HepG2 (cell line): ENCODE measurements at regions not wholly inside any gene's neighbourhood (a gene's known extent, or its start where the extent isn't known, plus 50 kb on each side); places are given as distances from the start of the nearest gene placed in this dataset.

Experiments used
- ATAC-seq: fragments of 200-7000 bp; cut with Tn5 transposase; 3 replicates; pipeline ENCODE4 v1.9.1; 2020; ENCODE audit warnings: mild to moderate bottlenecking, moderate library complexity
- BruUV-seq: library from RNA; stranded (reverse); fragments of 400-500 nt; replicated peaks from 2 replicates; lab custom pipeline; 2021; lab: Mats Ljungman, UMichigan
- CTCF ChIA-PET: fragments of 300-600 bp; formaldehyde crosslinking; extraction: SDS; loops from one replicate; lab custom pipeline; 2021; ENCODE audit warnings: low total read pairs, inconsistent platforms, low intra/inter-chr PET ratio; lab: Yijun Ruan, JAX
- POLR2A ChIA-PET: fragments of 350-600 bp; sonication (Branson Sonifier 250); formaldehyde crosslinking; loops from one replicate; lab custom pipeline; 2020; ENCODE audit warnings: antibody characterized with exemption, inconsistent platforms; lab: Yijun Ruan, JAX
- DNase-seq: peaks from one replicate; pipeline ENCODE4 v3.0.0-alpha.2; 2015; ENCODE audit warnings: low spot score
- FAIRE-seq: peaks from 3 replicates; lab custom pipeline; 2011; peaks lifted over from hg19 to GRCh38; lab: Jason Lieb, UNC
- H2AFZ ChIP-seq: one replicate; pipeline ENCODE4 v1.6.1; 2011; ENCODE audit warnings: low read length, inconsistent platforms
- H3K27ac ChIP-seq: fragments of 300-600 bp; 3 replicates; pipeline ENCODE4 v1.8.0; 2011; ENCODE audit warnings: mixed run types, mild to moderate bottlenecking, mixed read lengths, low read length, inconsistent platforms; ENCODE audit not compliant: insufficient read depth; ENCODE audit errors: extremely low read length
- H3K27me3 ChIP-seq, 2 experiments: fragments of 200-600 bp in 1 of 2; 2 replicates in 1 of 2; 3 replicates in 1 of 2; pipeline versions ENCODE4 v1.6.0 to v1.8.0; 2011; ENCODE audit warnings: low read length in 2 of 2, mild to moderate bottlenecking in 2 of 2, moderate library complexity in 2 of 2, inconsistent platforms in 1 of 2; ENCODE audit not compliant: insufficient read depth in 2 of 2, control insufficient read depth in 1 of 2
- H3K36me3 ChIP-seq, 2 experiments: fragments of 200-600 bp in 1 of 2; replicated peaks in 1 of 2; 2 replicates in 1 of 2; 3 replicates in 1 of 2; pipeline versions ENCODE4 v1.5.1 to v1.8.0; 2011; ENCODE audit warnings: low read length in 2 of 2, inconsistent platforms in 1 of 2; ENCODE audit not compliant: insufficient read depth in 2 of 2, control insufficient read depth in 1 of 2
- H3K4me1 ChIP-seq: 2 replicates; pipeline ENCODE4 v1.5.1; 2012; ENCODE audit warnings: low read length, inconsistent platforms; ENCODE audit not compliant: insufficient read depth
- H3K4me2 ChIP-seq: 2 replicates; pipeline ENCODE4 v1.6.0; 2011; ENCODE audit warnings: low read depth, low read length, inconsistent platforms
- H3K4me3 ChIP-seq, 3 experiments: fragments of 200-600 bp in 1 of 3; sonication (generic), shearing (Covaris generic) in 1 of 3; replicated peaks in 1 of 3; 2 replicates each; pipeline ENCODE4 v1.5.1; 2011 to 2016; ENCODE audit warnings: low read length in 3 of 3, inconsistent platforms in 2 of 3, low read depth in 2 of 3, mild to moderate bottlenecking in 2 of 3, control low read depth in 1 of 3, mixed read lengths in 1 of 3; ENCODE audit not compliant: insufficient read depth in 1 of 3
- H3K79me2 ChIP-seq: one replicate; pipeline ENCODE4 v1.6.1; 2011; ENCODE audit warnings: low read length, inconsistent platforms; ENCODE audit not compliant: insufficient read depth
- H3K9ac ChIP-seq: 2 replicates; pipeline ENCODE4 v1.6.0; 2011; ENCODE audit warnings: mild to moderate bottlenecking, low read depth, low read length, inconsistent platforms; ENCODE audit not compliant: insufficient read depth
- H3K9me3 ChIP-seq: 2 replicates; pipeline ENCODE4 v1.5.1; 2012; ENCODE audit warnings: mild to moderate bottlenecking, low read length
- H4K20me1 ChIP-seq: 2 replicates; pipeline ENCODE4 v1.6.0; 2011; ENCODE audit warnings: inconsistent platforms, mild to moderate bottlenecking, low read length, moderate library complexity; ENCODE audit not compliant: insufficient read depth
- ELF1 ChIP-seq: sonication (generic); formaldehyde crosslinking; IDR thresholded peaks from 2 replicates; pipeline ENCODE4 v1.4.0; 2020; ENCODE audit warnings: missing genetic modification reagents
- JDP2 ChIP-seq: sonication (generic); formaldehyde crosslinking; IDR thresholded peaks from 2 replicates; pipeline ENCODE4 v1.8.1; 2022; ENCODE audit warnings: missing genetic modification reagents, borderline replicate concordance
- MAZ ChIP-seq, 2 experiments: sonication (generic) in 1 of 2; formaldehyde crosslinking in 1 of 2; IDR thresholded peaks; 2 replicates each; pipeline versions ENCODE4 v1.5.0 to v1.6.1; 2012 to 2020; ENCODE audit warnings: low read depth in 2 of 2, mild to moderate bottlenecking in 2 of 2, borderline replicate concordance in 1 of 2, improper control_type of control experiment in 1 of 2, low read length in 1 of 2, missing genetic modification reagents in 1 of 2, moderate library complexity in 1 of 2
- SETDB1 ChIP-seq: sonication (generic); formaldehyde crosslinking; IDR thresholded peaks from 2 replicates; pipeline ENCODE4 v1.5.1; 2020; ENCODE audit warnings: missing genetic modification reagents, mild to moderate bottlenecking, borderline replicate concordance
- SRSF4 ChIP-seq: fragments of 200-400 bp; formaldehyde crosslinking; IDR thresholded peaks from one replicate; pipeline ENCODE4 v1.6.1; 2018; ENCODE audit warnings: mild to moderate bottlenecking, low read depth, low read length, moderate library complexity; ENCODE audit not compliant: poor library complexity, severe bottlenecking
- TERF1 ChIP-seq: sonication (generic); formaldehyde crosslinking; IDR thresholded peaks from 2 replicates; pipeline ENCODE4 v1.8.0; 2022; ENCODE audit warnings: mild to moderate bottlenecking, missing genetic modification reagents, moderate library complexity
- ZC3H4 ChIP-seq: sonication (generic); formaldehyde crosslinking; IDR thresholded peaks from 2 replicates; pipeline ENCODE4 v1.4.0; 2020; ENCODE audit warnings: missing genetic modification reagents, borderline replicate concordance
- ZNF136 ChIP-seq: sonication (generic); formaldehyde crosslinking; IDR thresholded peaks from 2 replicates; pipeline ENCODE4 v1.8.1; 2022; ENCODE audit warnings: low read depth, mild to moderate bottlenecking, moderate library complexity, missing genetic modification reagents
- ZNF260 ChIP-seq: sonication (generic); formaldehyde crosslinking; IDR thresholded peaks from 2 replicates; pipeline ENCODE4 v1.4.0; 2020; ENCODE audit warnings: missing genetic modification reagents, low read depth, mild to moderate bottlenecking, borderline replicate concordance
- ZNF329 ChIP-seq: sonication (generic); formaldehyde crosslinking; IDR thresholded peaks from 2 replicates; pipeline ENCODE4 v1.9.0; 2021; ENCODE audit warnings: low read depth, mild to moderate bottlenecking, missing genetic modification reagents
- ZNF337 ChIP-seq: sonication (generic); formaldehyde crosslinking; IDR thresholded peaks from 2 replicates; pipeline ENCODE4 v1.5.1; 2020; ENCODE audit warnings: missing genetic modification reagents, low read depth, mild to moderate bottlenecking, borderline replicate concordance
- ZNF468 ChIP-seq: sonication (generic); formaldehyde crosslinking; IDR thresholded peaks from 2 replicates; pipeline ENCODE4 v1.8.0; 2022; ENCODE audit warnings: mild to moderate bottlenecking, moderate library complexity, missing genetic modification reagents
- WGBS: methylation state at CpG from one replicate; pipeline ENCODE4 v1.1.6; 2017; ENCODE audit warnings: low lambda C conversion rate; 5-methylcytosine and 5-hydroxymethylcytosine counted together
- in situ Hi-C: cut with HindIII; loops from 2 replicates; pipeline ENCODE4 v1.10.0; 2017; ENCODE audit warnings: low pct_unique_long_range_greater_than_20kb; ENCODE audit not compliant: extremely low pct_ligation_motif_present
- intact Hi-C: fragments of 100-400 bp; cut with micrococcal nuclease; formaldehyde crosslinking; loops from one replicate; pipeline ENCODE4 v1.10.0; 2022; ENCODE audit not compliant: unreplicated experiment
- TF ChIP-seq, protein P1 (sequence below): IDR thresholded peaks from 2 replicates; pipeline ENCODE4 v1.6.1; 2016
- TF ChIP-seq, protein P2 (sequence below): fragments of 450-650 bp; IDR thresholded peaks from 2 replicates; pipeline ENCODE4 v1.6.1; 2016

- H3K9ac ChIP-seq: no peak overlapping the region
- TF ChIP-seq ZC3H4 (CRISPR knock-in tag) (no peak), SETDB1 (no peak), ELF1 (CRISPR knock-in tag) (no peak)
- H3K4me1 ChIP-seq: no peaks in the 10 kb centered on the region
- 29% methylated on average over 1 of the region's 1 CpG for WGBS
- no peak overlapping the region for H2AFZ ChIP-seq
- H3K79me2 ChIP-seq: no peaks in the 10 kb centered on the region
- CTCF ChIA-PET: no interaction called here
- peaks cover 21% of the 10 kb centered on the region; the same call in 1 of the 2 replicates for H3K9me3 ChIP-seq
- intact Hi-C loops: loop anchor here (5.0 kb wide), 1 partner anchor 527 kb away; no protein-coding TSS in a partner anchor
- no peak overlapping the region for H3K4me2 ChIP-seq
- no peak overlapping the region for H3K27ac ChIP-seq
- no TSS peak for BruUV-seq
- in situ Hi-C loops: no loop called here
- no peaks in the 10 kb centered on the region for H3K36me3 ChIP-seq
- ATAC-seq: no peak
- FAIRE-seq: no peak
- DNase-seq: no peak
- POLR2A ChIA-PET: no interaction called here
- no peaks in the 10 kb centered on the region for H3K27me3 ChIP-seq
- no peaks in the 10 kb centered on the region for H4K20me1 ChIP-seq
- H3K4me3 ChIP-seq: no peak overlapping the region
Observed at GRCh38 chr2:83784947-83785346, 674.1 kb downstream of the SUCLG1 start.

DNA sequence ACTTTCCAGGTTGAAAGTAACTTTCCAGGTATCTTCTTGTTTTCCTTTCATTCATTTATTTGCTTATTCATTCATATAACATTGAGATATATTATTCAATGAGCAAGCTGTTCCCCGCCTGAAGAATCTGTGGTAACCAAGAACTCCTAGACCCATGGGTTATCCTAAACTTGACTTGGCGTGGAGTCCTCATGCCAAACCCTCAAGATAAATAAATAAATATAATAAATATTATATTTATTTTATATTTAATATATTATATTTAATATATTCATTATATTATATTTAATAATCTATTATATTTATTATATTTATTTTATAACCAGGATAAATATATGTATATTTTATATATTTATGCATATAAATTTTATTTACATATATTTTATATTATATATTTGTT, 674.8 kb downstream of the SUCLG1 start:
- Histone ChIP-seq H3K4me3 (no peak overlapping the region), H2AFZ (no peak overlapping the region), H3K9ac (no peak overlapping the region), H3K27me3 (no peaks in the 10 kb centered on the region), H3K4me2 (no peak overlapping the region), H4K20me1 (no peaks in the 10 kb centered on the region), H3K4me1 (no peaks in the 10 kb centered on the region), H3K27ac (no peak overlapping the region), H3K79me2 (no peaks in the 10 kb centered on the region), H3K9me3 (peaks cover 23% of the 10 kb centered on the region; the same call in 1 of the 2 replicates)
- in situ Hi-C loops: no loop called here
- ChIA-PET POLR2A (no interaction called here), CTCF (no interaction called here)
- 56% methylated on average over 2 of the region's 2 CpGs for WGBS
- intact Hi-C loops: loop anchor here (5.0 kb wide), 1 partner anchor 528 kb away; no protein-coding TSS in a partner anchor
- no TSS peak for BruUV-seq
- FAIRE-seq (no peak), ATAC-seq (no peak)
- TF ChIP-seq MAZ (IDR thresholded peaks at IDR 0.05; ENCODE audit: borderline replicate concordance, low read depth, low read length): no peak
- TF ChIP-seq MAZ (CRISPR knock-in tag; IDR thresholded peaks at IDR 0.05; ENCODE audit: low read depth): no peak
- no peak for TF ChIP-seq SRSF4
- no peak for TF ChIP-seq ZNF468 (CRISPR knock-in tag)
- TF ChIP-seq ZNF136 (CRISPR knock-in tag): no peak
- TF ChIP-seq JDP2 (CRISPR knock-in tag): no peak
- TF ChIP-seq ZNF329: no peak
- no peak for TF ChIP-seq ZNF337 (CRISPR knock-in tag)
- no peak for TF ChIP-seq TERF1 (CRISPR knock-in tag)
- TF ChIP-seq, protein P1, sequence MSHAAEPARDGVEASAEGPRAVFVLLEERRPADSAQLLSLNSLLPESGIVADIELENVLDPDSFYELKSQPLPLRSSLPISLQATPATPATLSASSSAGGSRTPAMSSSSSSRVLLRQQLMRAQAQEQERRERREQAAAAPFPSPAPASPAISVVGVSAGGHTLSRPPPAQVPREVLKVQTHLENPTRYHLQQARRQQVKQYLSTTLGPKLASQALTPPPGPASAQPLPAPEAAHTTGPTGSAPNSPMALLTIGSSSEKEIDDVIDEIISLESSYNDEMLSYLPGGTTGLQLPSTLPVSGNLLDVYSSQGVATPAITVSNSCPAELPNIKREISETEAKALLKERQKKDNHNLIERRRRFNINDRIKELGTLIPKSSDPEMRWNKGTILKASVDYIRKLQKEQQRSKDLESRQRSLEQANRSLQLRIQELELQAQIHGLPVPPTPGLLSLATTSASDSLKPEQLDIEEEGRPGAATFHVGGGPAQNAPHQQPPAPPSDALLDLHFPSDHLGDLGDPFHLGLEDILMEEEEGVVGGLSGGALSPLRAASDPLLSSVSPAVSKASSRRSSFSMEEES (CRISPR knock-in tag): no peak
- TF ChIP-seq SETDB1: no peak
- TF ChIP-seq ZNF260: no peak
- TF ChIP-seq, protein P2, sequence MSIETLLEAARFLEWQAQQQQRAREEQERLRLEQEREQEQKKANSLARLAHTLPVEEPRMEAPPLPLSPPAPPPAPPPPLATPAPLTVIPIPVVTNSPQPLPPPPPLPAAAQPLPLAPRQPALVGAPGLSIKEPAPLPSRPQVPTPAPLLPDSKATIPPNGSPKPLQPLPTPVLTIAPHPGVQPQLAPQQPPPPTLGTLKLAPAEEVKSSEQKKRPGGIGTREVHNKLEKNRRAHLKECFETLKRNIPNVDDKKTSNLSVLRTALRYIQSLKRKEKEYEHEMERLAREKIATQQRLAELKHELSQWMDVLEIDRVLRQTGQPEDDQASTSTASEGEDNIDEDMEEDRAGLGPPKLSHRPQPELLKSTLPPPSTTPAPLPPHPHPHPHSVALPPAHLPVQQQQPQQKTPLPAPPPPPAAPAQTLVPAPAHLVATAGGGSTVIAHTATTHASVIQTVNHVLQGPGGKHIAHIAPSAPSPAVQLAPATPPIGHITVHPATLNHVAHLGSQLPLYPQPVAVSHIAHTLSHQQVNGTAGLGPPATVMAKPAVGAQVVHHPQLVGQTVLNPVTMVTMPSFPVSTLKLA: no peak
- TF ChIP-seq, all 625 proteins: peak for 0
- DNase-seq: no peak
- no peaks in the 10 kb centered on the region for H3K36me3 ChIP-seq
